Gastroesophageal sphincter (tissue), 4 donors: ENCODE measurements at regions not wholly inside any gene's neighbourhood (a gene's known extent, or its start where the extent isn't known, plus 50 kb on each side); places are given as distances from the start of the nearest gene placed in this dataset.

Experiments
- ATAC-seq: fragments of 150-250 bp; one replicate; pipeline ENCODE4 v1.9.1; 2016; ENCODE audit warnings: mild to moderate bottlenecking, moderate library complexity
- H3K27ac ChIP-seq, 4 donors: fragments of 200-600 bp; sonication (generic) in 3 of 4; 1 replicate in 3 of 4; 2 replicates in 1 of 4; pipeline ENCODE4 v1.5.1; 2016 to 2019
- H3K27me3 ChIP-seq: fragments of 200-600 bp; sonication (generic); one replicate; pipeline ENCODE4 v1.5.1; 2019
- H3K36me3 ChIP-seq, 2 donors: fragments of 200-600 bp; sonication (generic); one replicate each; pipeline ENCODE4 v1.5.1; 2019; ENCODE audit warnings: control low read depth in 1 of 2
- H3K4me1 ChIP-seq, 3 donors: fragments of 200-600 bp; sonication (generic); 1 replicate in 2 of 3; 2 replicates in 1 of 3; pipeline ENCODE4 v1.5.1; 2016 to 2019; ENCODE audit warnings: control low read depth in 2 of 3
- H3K4me3 ChIP-seq, 2 donors: fragments of 200-600 bp; sonication (generic); one replicate each; pipeline ENCODE4 v1.5.1; 2019; ENCODE audit warnings: mild to moderate bottlenecking in 1 of 2, moderate library complexity in 1 of 2
- H3K9me3 ChIP-seq, 3 donors: fragments of 200-600 bp; sonication (generic); one replicate each; pipeline ENCODE4 v1.5.1; 2017 to 2019; ENCODE audit warnings: control low read depth in 2 of 3
- EP300 ChIP-seq: sonication (generic); formaldehyde crosslinking; IDR thresholded peaks from one replicate; pipeline ENCODE4 v1.6.1; 2017; ENCODE audit warnings: antibody characterized with exemption, mild to moderate bottlenecking
- POLR2A ChIP-seq, 2 donors: fragments of 450-650 bp; IDR thresholded peaks; one replicate each; pipeline ENCODE4 v1.6.1; 2017; ENCODE audit warnings: antibody characterized with exemption in 2 of 2, mild to moderate bottlenecking in 2 of 2, moderate library complexity in 1 of 2
- POLR2AphosphoS5 ChIP-seq: sonication (generic); formaldehyde crosslinking; IDR thresholded peaks from one replicate; pipeline ENCODE4 v1.6.1; 2017; ENCODE audit warnings: antibody characterized with exemption
- WGBS, 2 donors: methylation state at CpG; one replicate each; pipeline ENCODE4 v1.1.5; 2018; ENCODE audit warnings: low coverage in 1 of 2; 5-methylcytosine and 5-hydroxymethylcytosine counted together
- TF ChIP-seq, protein P1 (sequence below), 4 experiments: fragments of 200-600 bp in 2 of 4; fragments of 450-650 bp in 2 of 4; sonication (generic) in 1 of 4; IDR thresholded peaks; one replicate each; pipeline ENCODE4 v1.5.1; 2017 to 2019; ENCODE audit warnings: antibody characterized with exemption in 4 of 4, mild to moderate bottlenecking in 2 of 4, moderate library complexity in 2 of 4

DNA sequence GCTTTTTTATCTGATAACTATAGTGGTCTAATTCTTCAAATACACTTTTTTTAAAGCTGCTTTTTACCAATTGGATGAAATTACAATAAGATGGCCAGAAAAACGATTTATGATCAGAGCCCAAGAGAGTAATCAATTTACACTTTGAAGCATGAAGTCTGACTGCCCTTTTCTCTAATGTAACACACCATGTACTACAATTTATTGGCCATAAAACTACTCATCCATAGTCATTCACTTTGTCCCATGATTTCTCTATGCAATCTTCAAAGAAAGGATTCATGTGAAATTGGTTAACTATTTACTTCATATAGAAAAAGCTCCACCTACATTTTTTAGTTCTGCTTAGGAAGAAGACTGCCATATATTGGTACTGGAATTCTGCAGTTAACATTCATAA, 73.6 kb upstream of the CAST start:
- no peak overlapping the region for H3K4me3 ChIP-seq
- no peak for ATAC-seq
- H3K9me3 ChIP-seq, result no peaks in the 10 kb centered on the region
- WGBS, 2 donors, result 85 to 89% methylated on average over 1 of the region's 1 CpG
- no peaks in the 10 kb centered on the region for H3K27me3 ChIP-seq
- TF ChIP-seq, protein P1, sequence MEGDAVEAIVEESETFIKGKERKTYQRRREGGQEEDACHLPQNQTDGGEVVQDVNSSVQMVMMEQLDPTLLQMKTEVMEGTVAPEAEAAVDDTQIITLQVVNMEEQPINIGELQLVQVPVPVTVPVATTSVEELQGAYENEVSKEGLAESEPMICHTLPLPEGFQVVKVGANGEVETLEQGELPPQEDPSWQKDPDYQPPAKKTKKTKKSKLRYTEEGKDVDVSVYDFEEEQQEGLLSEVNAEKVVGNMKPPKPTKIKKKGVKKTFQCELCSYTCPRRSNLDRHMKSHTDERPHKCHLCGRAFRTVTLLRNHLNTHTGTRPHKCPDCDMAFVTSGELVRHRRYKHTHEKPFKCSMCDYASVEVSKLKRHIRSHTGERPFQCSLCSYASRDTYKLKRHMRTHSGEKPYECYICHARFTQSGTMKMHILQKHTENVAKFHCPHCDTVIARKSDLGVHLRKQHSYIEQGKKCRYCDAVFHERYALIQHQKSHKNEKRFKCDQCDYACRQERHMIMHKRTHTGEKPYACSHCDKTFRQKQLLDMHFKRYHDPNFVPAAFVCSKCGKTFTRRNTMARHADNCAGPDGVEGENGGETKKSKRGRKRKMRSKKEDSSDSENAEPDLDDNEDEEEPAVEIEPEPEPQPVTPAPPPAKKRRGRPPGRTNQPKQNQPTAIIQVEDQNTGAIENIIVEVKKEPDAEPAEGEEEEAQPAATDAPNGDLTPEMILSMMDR (IDR thresholded peaks at IDR 0.05), result no peak
- TF ChIP-seq EP300, result no peak
- TF ChIP-seq POLR2AphosphoS5, result no peak
- TF ChIP-seq POLR2A (IDR thresholded peaks at IDR 0.05), result no peak
- no peak overlapping the region for H3K27ac ChIP-seq
- no peaks in the 10 kb centered on the region for H3K36me3 ChIP-seq
- H3K4me1 ChIP-seq, result no peaks in the 10 kb centered on the region

DNA sequence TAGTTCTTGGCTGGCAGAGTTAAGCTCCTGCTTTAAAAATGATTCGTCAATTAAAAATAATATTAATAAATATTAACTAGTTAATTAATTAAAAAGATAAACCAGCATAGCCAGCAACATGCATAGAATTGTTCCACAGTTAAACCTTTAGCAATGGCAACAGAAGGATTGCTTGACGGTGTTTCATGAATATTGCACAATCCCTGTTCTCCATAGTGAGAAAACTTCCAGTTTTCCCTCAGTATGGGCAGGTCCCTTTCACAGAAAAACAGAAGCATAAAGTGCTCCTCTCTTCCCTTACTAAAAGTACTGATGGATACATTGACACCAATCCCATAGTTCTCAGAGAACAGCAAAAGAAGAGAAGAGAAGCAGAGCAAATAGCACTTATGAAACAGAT, 71.4 kb upstream of the CAST start:
- TF ChIP-seq POLR2AphosphoS5 (no peak), EP300 (no peak), POLR2A (IDR thresholded peaks at IDR 0.05) (no peak)
- TF ChIP-seq, protein P1 (IDR thresholded peaks at IDR 0.05), result no peak
- H3K4me1 ChIP-seq, result no peaks in the 10 kb centered on the region
- no peaks in the 10 kb centered on the region for H3K36me3 ChIP-seq
- no peak overlapping the region for H3K4me3 ChIP-seq
- no peak for ATAC-seq
- 79 to 85% methylated on average over 2 of the region's 2 CpGs for WGBS, 2 donors
- H3K27ac ChIP-seq, result no peak overlapping the region
- H3K27me3 ChIP-seq, result no peaks in the 10 kb centered on the region
- H3K9me3 ChIP-seq, result no peaks in the 10 kb centered on the region

DNA sequence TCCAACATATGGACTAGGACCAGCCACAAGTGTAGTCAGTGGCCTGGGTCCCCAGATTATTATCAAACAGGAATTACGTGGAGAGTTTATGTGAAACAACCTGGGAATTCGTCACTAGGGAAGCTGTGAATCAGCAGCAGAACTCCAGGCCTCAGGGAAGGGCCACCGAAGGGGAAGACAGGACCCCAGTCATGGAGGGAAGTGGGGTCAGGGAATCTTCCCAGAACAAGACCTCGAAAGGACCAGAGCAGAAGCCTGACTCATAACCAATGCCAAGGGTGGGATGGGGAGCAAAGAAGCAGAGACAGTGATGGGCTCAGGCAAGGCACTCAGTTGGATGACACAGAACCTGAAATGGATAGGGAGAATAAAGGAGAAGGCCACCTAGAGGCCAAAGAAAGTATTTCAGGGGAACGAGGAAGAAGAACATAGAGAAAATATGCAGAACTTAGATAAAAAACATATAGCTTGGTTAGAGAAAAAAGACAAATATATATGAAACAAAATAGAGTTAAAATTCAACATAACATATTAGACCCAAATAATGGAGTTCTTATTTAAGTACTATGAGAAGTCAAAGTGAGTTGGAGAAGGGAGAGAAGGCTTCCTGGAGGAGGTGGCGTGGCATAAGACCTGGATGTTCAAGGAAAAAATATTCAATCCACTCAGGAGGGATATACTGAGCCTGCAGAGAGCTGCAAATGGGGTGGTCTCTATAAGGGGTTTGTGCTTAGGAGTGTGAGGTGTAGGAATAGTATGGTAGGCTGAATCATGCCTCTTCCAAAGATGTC, 66.7 kb upstream of the CAST start:
- ATAC-seq, result no peak
- WGBS, 2 donors, result 85 to 95% methylated on average over 3 to 5 of the region's 6 CpGs
- Histone ChIP-seq H3K4me3 (no peak overlapping the region), H3K27ac (no peak overlapping the region), H3K4me1 (no peaks in the 10 kb centered on the region), H3K27me3 (no peaks in the 10 kb centered on the region), H3K36me3 (no peaks in the 10 kb centered on the region), H3K9me3 (no peaks in the 10 kb centered on the region)
- TF ChIP-seq, protein P1 (IDR thresholded peaks at IDR 0.05), result peak in 1 of 4 experiments; percentile 24
- no peak for TF ChIP-seq EP300

DNA sequence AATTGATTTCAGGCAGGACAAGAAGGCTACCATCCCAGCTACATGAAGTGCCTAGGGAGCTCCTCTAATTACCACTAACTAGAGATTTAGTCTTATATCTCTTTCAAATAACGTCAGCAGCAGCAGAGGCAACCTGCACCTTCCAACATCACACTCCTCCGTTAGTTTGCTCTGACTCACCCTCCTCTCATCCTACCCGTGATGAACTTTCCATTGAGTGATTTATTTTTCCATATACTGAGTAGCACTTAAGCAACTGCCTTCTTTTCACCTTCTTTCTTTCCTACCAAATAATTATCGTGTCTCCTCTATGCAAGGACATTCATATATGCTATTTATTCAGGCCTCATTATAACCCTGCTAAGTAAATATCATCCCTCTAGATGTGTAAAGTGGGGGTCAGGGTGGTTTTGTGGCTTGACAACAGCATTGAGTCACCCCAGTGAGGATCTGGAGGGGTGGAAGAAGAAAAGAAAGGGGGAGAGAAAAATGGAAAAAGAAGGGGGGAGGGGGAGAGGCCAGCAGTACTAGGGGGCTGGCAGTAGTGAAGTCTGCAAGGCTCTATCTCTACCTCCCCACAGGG, 64.6 kb upstream of the CAST start:
- H3K9me3 ChIP-seq, result no peaks in the 10 kb centered on the region
- peaks cover 0 to 5% (median 2%) of the 10 kb centered on the region in 3 donors for H3K4me1 ChIP-seq
- H3K36me3 ChIP-seq, result no peaks in the 10 kb centered on the region
- no peak for ATAC-seq
- WGBS, 2 donors, result 71 to 78% methylated on average over 3 to 4 of the region's 4 CpGs
- no peak overlapping the region for H3K27ac ChIP-seq
- no peak overlapping the region for H3K4me3 ChIP-seq
- no peak for TF ChIP-seq EP300
- no peak for TF ChIP-seq POLR2A (IDR thresholded peaks at IDR 0.05)
- TF ChIP-seq, protein P1 (IDR thresholded peaks at IDR 0.05), result no peak
- TF ChIP-seq POLR2AphosphoS5, result no peak
- H3K27me3 ChIP-seq, result no peaks in the 10 kb centered on the region

GRCh38 chr5:96601200-96601599, 61.0 kb upstream of the CAST start:
- Histone ChIP-seq H3K9me3 (no peaks in the 10 kb centered on the region), H3K36me3 (no peaks in the 10 kb centered on the region), H3K27ac (no peak overlapping the region), H3K27me3 (no peaks in the 10 kb centered on the region), H3K4me3 (no peak overlapping the region), H3K4me1 (peaks cover 0 to 5% (median 2%) of the 10 kb centered on the region in 3 donors)
- ATAC-seq, result no peak
- no peak for TF ChIP-seq POLR2AphosphoS5
- whole genome bisulfite sequencing, 2 donors, result 54 to 57% methylated on average over 5 of the region's 5 CpGs
